OCI-LY1 (cell line): ENCODE measurements at regions not wholly inside any gene's neighbourhood (a gene's known extent, or its start where the extent isn't known, plus 50 kb on each side); places are given as distances from the start of the nearest gene placed in this dataset.

Experiments
- EZH2 ChIP-seq: fragments of 200-600 bp; sonication (generic), shearing (Covaris generic); IDR thresholded peaks from 2 replicates; pipeline ENCODE4 v1.8.0; 2017; ENCODE audit warnings: borderline replicate concordance, mixed run types, mild to moderate bottlenecking, antibody characterized with exemption, low read length, moderate library complexity, mixed read lengths
- TF ChIP-seq, protein P1 (sequence below): fragments of 200-600 bp; sonication (generic), shearing (Covaris generic); IDR thresholded peaks from 2 replicates; pipeline ENCODE4 v1.5.1; 2017; ENCODE audit warnings: mild to moderate bottlenecking, antibody characterized with exemption, low read length, moderate library complexity, mixed read lengths

- TF ChIP-seq, protein P1, sequence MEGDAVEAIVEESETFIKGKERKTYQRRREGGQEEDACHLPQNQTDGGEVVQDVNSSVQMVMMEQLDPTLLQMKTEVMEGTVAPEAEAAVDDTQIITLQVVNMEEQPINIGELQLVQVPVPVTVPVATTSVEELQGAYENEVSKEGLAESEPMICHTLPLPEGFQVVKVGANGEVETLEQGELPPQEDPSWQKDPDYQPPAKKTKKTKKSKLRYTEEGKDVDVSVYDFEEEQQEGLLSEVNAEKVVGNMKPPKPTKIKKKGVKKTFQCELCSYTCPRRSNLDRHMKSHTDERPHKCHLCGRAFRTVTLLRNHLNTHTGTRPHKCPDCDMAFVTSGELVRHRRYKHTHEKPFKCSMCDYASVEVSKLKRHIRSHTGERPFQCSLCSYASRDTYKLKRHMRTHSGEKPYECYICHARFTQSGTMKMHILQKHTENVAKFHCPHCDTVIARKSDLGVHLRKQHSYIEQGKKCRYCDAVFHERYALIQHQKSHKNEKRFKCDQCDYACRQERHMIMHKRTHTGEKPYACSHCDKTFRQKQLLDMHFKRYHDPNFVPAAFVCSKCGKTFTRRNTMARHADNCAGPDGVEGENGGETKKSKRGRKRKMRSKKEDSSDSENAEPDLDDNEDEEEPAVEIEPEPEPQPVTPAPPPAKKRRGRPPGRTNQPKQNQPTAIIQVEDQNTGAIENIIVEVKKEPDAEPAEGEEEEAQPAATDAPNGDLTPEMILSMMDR = no peak
- TF ChIP-seq EZH2 = no peak
These were observed 524.0 kb downstream of the IPMK start for GRCh38 chr10:57743711-57744110.
